GM12872 (cell line): ENCODE measurements at regions not wholly inside any gene's neighbourhood (a gene's known extent, or its start where the extent isn't known, plus 50 kb on each side); places are given as distances from the start of the nearest gene placed in this dataset.

ENCODE experiments used
- TF ChIP-seq, protein P1 (sequence below): IDR thresholded peaks from 3 replicates; pipeline ENCODE4 v1.5.1; 2011; ENCODE audit warnings: low read depth, mild to moderate bottlenecking, low read length, moderate library complexity; ENCODE audit not compliant: insufficient read depth

GRCh38 chr2:158049129-158049855, 52.4 kb upstream of the UPP2 start:
- TF ChIP-seq, protein P1, sequence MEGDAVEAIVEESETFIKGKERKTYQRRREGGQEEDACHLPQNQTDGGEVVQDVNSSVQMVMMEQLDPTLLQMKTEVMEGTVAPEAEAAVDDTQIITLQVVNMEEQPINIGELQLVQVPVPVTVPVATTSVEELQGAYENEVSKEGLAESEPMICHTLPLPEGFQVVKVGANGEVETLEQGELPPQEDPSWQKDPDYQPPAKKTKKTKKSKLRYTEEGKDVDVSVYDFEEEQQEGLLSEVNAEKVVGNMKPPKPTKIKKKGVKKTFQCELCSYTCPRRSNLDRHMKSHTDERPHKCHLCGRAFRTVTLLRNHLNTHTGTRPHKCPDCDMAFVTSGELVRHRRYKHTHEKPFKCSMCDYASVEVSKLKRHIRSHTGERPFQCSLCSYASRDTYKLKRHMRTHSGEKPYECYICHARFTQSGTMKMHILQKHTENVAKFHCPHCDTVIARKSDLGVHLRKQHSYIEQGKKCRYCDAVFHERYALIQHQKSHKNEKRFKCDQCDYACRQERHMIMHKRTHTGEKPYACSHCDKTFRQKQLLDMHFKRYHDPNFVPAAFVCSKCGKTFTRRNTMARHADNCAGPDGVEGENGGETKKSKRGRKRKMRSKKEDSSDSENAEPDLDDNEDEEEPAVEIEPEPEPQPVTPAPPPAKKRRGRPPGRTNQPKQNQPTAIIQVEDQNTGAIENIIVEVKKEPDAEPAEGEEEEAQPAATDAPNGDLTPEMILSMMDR = no peak

GRCh38 chr2:158048327-158048726, 53.3 kb upstream of the UPP2 start:
- TF ChIP-seq, protein P1 = no peak

DNA sequence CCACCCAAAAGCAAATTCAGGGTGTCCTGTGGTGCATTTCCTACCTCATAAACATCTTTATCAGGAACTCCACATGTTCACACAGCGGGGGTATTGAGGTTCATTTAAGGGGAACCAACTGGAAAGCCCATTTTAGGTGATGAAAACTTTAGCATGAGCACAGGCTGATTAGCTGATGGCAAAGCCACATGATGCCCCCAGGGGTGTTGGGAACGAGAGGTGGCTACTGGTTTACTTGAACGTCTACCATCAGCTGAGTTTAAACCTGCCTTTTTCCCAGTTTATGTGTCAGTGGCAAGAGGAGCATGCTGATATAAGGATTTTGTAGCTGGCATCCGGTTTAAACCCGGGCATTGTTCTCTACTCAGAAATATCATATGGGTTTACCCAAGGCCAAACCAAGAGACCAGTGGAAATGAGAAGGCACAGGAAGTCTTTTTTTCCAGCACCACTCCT, 54.5 kb upstream of the UPP2 start:
- TF ChIP-seq, protein P1 = no peak

DNA sequence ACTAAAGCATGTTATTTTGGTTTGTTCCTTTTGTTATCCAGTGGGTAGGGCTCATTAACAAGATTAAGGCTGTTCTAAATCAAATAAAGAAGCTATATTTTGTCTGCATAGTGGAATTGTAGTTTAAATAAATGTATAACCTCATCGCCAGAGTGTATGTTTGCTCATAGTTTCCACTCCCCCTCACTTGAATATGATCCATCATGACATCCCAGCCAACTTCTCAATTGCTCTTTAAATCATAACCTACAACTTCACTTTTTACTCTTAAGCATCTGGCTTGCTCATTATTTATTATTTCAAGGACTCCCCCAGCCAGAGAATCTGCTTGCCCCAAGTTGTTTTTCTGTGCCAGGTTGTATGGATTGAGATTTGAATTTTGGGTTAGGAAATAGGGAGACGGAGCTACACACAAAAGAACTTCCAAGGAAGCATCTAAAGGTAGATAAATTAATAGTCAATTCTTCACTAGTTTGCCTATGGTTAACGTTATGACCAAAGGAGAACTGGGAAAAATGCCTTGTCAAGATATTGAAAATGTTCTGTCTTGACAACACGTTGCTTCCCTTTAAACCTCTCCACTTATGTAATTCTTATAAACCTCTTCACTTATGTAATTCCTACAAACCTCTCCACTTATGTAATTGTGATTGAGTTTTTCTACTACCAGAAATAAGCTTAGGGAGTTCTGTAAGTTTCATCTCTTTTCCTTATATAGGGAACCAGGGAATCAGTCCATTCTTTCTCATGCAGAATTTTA, 55.4 kb upstream of the UPP2 start:
- TF ChIP-seq, protein P1 = no peak

- TF ChIP-seq, protein P1 = no peak
Observed at GRCh38 chr2:158045362-158045761, 56.3 kb upstream of the UPP2 start.

GRCh38 chr2:158043181-158043948, 58.3 kb upstream of the UPP2 start:
- TF ChIP-seq, protein P1 = no peak

GRCh38 chr2:158042666-158043065, 59.0 kb upstream of the UPP2 start:
- TF ChIP-seq, protein P1 = no peak
